K562 (cell line): ENCODE measurements at regions not wholly inside any gene's neighbourhood (a gene's known extent, or its start where the extent isn't known, plus 50 kb on each side); places are given as distances from the start of the nearest gene placed in this dataset.

Experiments used
- ATAC-seq: fragments of 200-7000 bp; cut with Tn5 transposase; 3 replicates; pipeline ENCODE4 v1.9.1; 2020; ENCODE audit warnings: moderate library complexity
- BruUV-seq: library from RNA; stranded (reverse); fragments of 400-500 nt; replicated peaks from 2 replicates; lab custom pipeline; 2021; lab: Mats Ljungman, UMichigan
- CTCF ChIA-PET: fragments of 300-600 bp; formaldehyde crosslinking; extraction: SDS; loops from one replicate; lab custom pipeline; 2021; ENCODE audit warnings: low intra/inter-chr PET ratio; lab: Yijun Ruan, JAX
- POLR2A ChIA-PET: fragments of 300-600, 350-650 bp; sonication (Branson Sonifier 250); formaldehyde crosslinking; extraction: SDS; loops from one replicate; lab custom pipeline; 2021; ENCODE audit warnings: antibody characterized with exemption, inconsistent platforms; lab: Yijun Ruan, JAX
- DNase-seq, 4 experiments: peaks; one replicate each; pipeline versions ENCODE4 v3.0.0 to v3.0.0-alpha.2; 2011 to 2018; ENCODE audit warnings: low spot score in 3 of 4, mixed read lengths in 3 of 4; ENCODE audit errors: extremely low read depth in 1 of 4
- FAIRE-seq: peaks from 2 replicates; lab custom pipeline; 2011; peaks lifted over from hg19 to GRCh38; lab: Jason Lieb, UNC
- H2AFZ ChIP-seq: 2 replicates; pipeline ENCODE4 v1.6.0; 2011; ENCODE audit warnings: low read depth, low read length, control low read depth, inconsistent platforms
- H3K27ac ChIP-seq: fragments of 200-600 bp; 3 replicates; pipeline ENCODE4 v1.8.0; 2011; ENCODE audit warnings: low read depth, mild to moderate bottlenecking, control low read depth, inconsistent platforms, low read length, moderate library complexity, mixed read lengths; ENCODE audit errors: extremely low read depth
- H3K27me3 ChIP-seq, 2 experiments: fragments of 300-600 bp in 1 of 2; 2 replicates in 1 of 2; 3 replicates in 1 of 2; pipeline versions ENCODE4 v1.6.0 to v1.8.0; 2011; ENCODE audit warnings: inconsistent platforms in 2 of 2, low read length in 2 of 2, mild to moderate bottlenecking in 1 of 2, mixed read lengths in 1 of 2, moderate library complexity in 1 of 2; ENCODE audit not compliant: control insufficient read depth in 2 of 2, insufficient read depth in 2 of 2
- H3K36me3 ChIP-seq: fragments of 300-600 bp; 3 replicates; pipeline ENCODE4 v1.8.0; 2011; ENCODE audit warnings: mild to moderate bottlenecking, low read length, inconsistent platforms; ENCODE audit not compliant: control insufficient read depth, insufficient read depth
- H3K4me1 ChIP-seq, 2 experiments: fragments of 200-600 bp in 1 of 2; replicated peaks in 1 of 2; 2 replicates in 1 of 2; 3 replicates in 1 of 2; pipeline versions ENCODE4 v1.5.1 to v1.8.0; 2011; ENCODE audit warnings: inconsistent platforms in 2 of 2, low read length in 2 of 2, mild to moderate bottlenecking in 1 of 2, mixed read lengths in 1 of 2, moderate library complexity in 1 of 2; ENCODE audit not compliant: control insufficient read depth in 2 of 2, insufficient read depth in 2 of 2
- H3K4me2 ChIP-seq: 2 replicates; pipeline ENCODE4 v1.6.1; 2011; ENCODE audit warnings: low read length, control low read depth, inconsistent platforms, mixed read lengths; ENCODE audit not compliant: insufficient read depth
- H3K4me3 ChIP-seq: fragments of 200-600 bp; sonication (generic), shearing (Covaris generic); 2 replicates; pipeline ENCODE4 v1.5.1; 2016; ENCODE audit warnings: control low read depth, inconsistent platforms
- H3K79me2 ChIP-seq: fragments of 200-600 bp; 3 replicates; pipeline ENCODE4 v1.8.0; 2011; ENCODE audit warnings: low read length, inconsistent platforms; ENCODE audit not compliant: control insufficient read depth, insufficient read depth
- H3K9ac ChIP-seq, 2 experiments: 2 replicates each; pipeline versions ENCODE4 v1.6.0 to v1.6.1; 2011; ENCODE audit warnings: low read depth in 2 of 2, low read length in 2 of 2, control low read depth in 1 of 2, inconsistent platforms in 1 of 2, mild to moderate bottlenecking in 1 of 2, mixed read lengths in 1 of 2; ENCODE audit not compliant: insufficient read depth in 1 of 2
- H3K9me1 ChIP-seq: one replicate; pipeline ENCODE4 v1.6.0; 2011; ENCODE audit warnings: inconsistent platforms, mild to moderate bottlenecking, low read length, moderate library complexity; ENCODE audit not compliant: control insufficient read depth, insufficient read depth
- H3K9me3 ChIP-seq: replicated peaks from 2 replicates; pipeline ENCODE4 v1.5.1; 2011; ENCODE audit warnings: low read depth, low read length, inconsistent platforms; ENCODE audit not compliant: control insufficient read depth, insufficient read depth
- H4K20me1 ChIP-seq: replicated peaks from 2 replicates; pipeline ENCODE4 v1.6.1; 2011; ENCODE audit warnings: low read length, inconsistent platforms, mixed read lengths; ENCODE audit not compliant: control insufficient read depth, insufficient read depth
- MAZ ChIP-seq, 2 experiments: fragments of 450-650 bp in 1 of 2; sonication (generic) in 1 of 2; formaldehyde crosslinking; IDR thresholded peaks in 1 of 2; conservative IDR thresholded peaks in 1 of 2; 2 replicates each; pipeline versions ENCODE4 v1.4.0 to v1.5.0; 2020; ENCODE audit warnings: mild to moderate bottlenecking in 1 of 2, missing genetic modification reagents in 1 of 2
- PYGO2 ChIP-seq: fragments of 450-650 bp; IDR thresholded peaks from 2 replicates; pipeline ENCODE4 v1.6.1; 2016; ENCODE audit warnings: mild to moderate bottlenecking, missing genetic modification characterization, moderate library complexity, missing compliant biosample characterization
- ZBTB17 ChIP-seq: fragments of 450-650 bp; formaldehyde crosslinking; IDR thresholded peaks from 2 replicates; pipeline ENCODE4 v1.4.0; 2020; ENCODE audit warnings: mild to moderate bottlenecking
- ZNF316 ChIP-seq: fragments of 450-650 bp; IDR thresholded peaks from 2 replicates; pipeline ENCODE4 v1.6.1; 2016
- WGBS: fragments of 100-300 bp; shearing (Covaris generic); methylation state at CpG from one replicate; pipeline ENCODE4 v1.1.6; 2016; ENCODE audit warnings: low coverage, mixed read lengths; ENCODE audit not compliant: insufficient coverage; ENCODE audit errors: missing lambda C conversion rate; 5-methylcytosine and 5-hydroxymethylcytosine counted together
- in situ Hi-C: fragments of 300-500 bp; cut with MboI; formaldehyde crosslinking; loops from 4 replicates; pipeline ENCODE4 v1.15.0; 2018; ENCODE audit warnings: inconsistent platforms, mixed read lengths
- intact Hi-C: fragments of 100-400 bp; cut with micrococcal nuclease; formaldehyde crosslinking; loops from 2 replicates; pipeline ENCODE4 v1.14.2; 2022

- no peak for TF ChIP-seq ZBTB17 (CRISPR knock-in tag)
Measured at GRCh38 chr16:86905302-86905701, 327.0 kb downstream of the FOXL1 start (continued).

GRCh38 chr16:86906623-86907022, 328.3 kb downstream of the FOXL1 start:
- TF ChIP-seq MAZ (CRISPR knock-in tag; conservative IDR thresholded peaks at IDR 0.05 in 1 of 2, IDR thresholded peaks at IDR 0.05 in 1 of 2), result no peak
- no peak for TF ChIP-seq PYGO2 (tag)
- TF ChIP-seq ZNF316, result no peak
- in situ Hi-C loops, result no loop called here
- ATAC-seq (no peak), DNase-seq (no peak), FAIRE-seq (no peak)
- Histone ChIP-seq H3K36me3 (no peaks in the 10 kb centered on the region), H3K4me2 (no peak overlapping the region), H3K79me2 (no peaks in the 10 kb centered on the region), H3K27ac (no peak overlapping the region), H2AFZ (no peak overlapping the region), H3K4me1 (peaks cover 0 to 5% of the 10 kb centered on the region in 2 experiments; a peak in 2 of 5 replicates), H3K9me1 (no peaks in the 10 kb centered on the region), H3K9me3 (no peaks in the 10 kb centered on the region; the same call in 1 of the 2 replicates), H3K9ac (no peak overlapping the region), H3K27me3 (peaks cover 18 to 55% of the 10 kb centered on the region in 2 experiments), H3K4me3 (no peak overlapping the region), H4K20me1 (no peaks in the 10 kb centered on the region; the same call in 1 of the 2 replicates)
- ChIA-PET CTCF (no interaction called here), POLR2A (no interaction called here)
- BruUV-seq, result no TSS peak
- intact Hi-C loops, result no loop called here
- 2% methylated on average over 14 of the region's 14 CpGs for WGBS
